SK-N-SH (cell line): ENCODE measurements at regions not wholly inside any gene's neighbourhood (a gene's known extent, or its start where the extent isn't known, plus 50 kb on each side); places are given as distances from the start of the nearest gene placed in this dataset.

ENCODE experiments used
- EP300 ChIP-seq, 2 experiments: IDR thresholded peaks; 2 replicates each; pipeline versions ENCODE4 v1.4.0 to v1.6.1; 2012; ENCODE audit warnings: borderline replicate concordance in 1 of 2, low read depth in 1 of 2, low read length in 1 of 2
- MEF2A ChIP-seq: IDR thresholded peaks from 2 replicates; pipeline ENCODE4 v1.4.0; 2012; ENCODE audit warnings: low read depth, borderline replicate concordance
- POLR2AphosphoS5 ChIP-seq: IDR thresholded peaks from 2 replicates; pipeline ENCODE4 v1.6.1; 2012; ENCODE audit warnings: low read depth, low read length
- SIN3A ChIP-seq: IDR thresholded peaks from 2 replicates; pipeline ENCODE4 v1.6.1; 2012; ENCODE audit warnings: low read depth, mild to moderate bottlenecking, low read length, moderate library complexity, borderline replicate concordance
- USF2 ChIP-seq: fragments of 150-350 bp; IDR thresholded peaks from 2 replicates; pipeline ENCODE4 v1.6.1; 2017; ENCODE audit warnings: antibody characterized with exemption, low read length, low read depth, borderline replicate concordance

GRCh38 chr7:13032576-13032975 is 345.1 kb downstream of the ARL4A start:
- TF ChIP-seq SIN3A (no peak), MEF2A (no peak), EP300 (IDR thresholded peaks at IDR 0.05; ENCODE audit: borderline replicate concordance in 1 of 2, low read depth in 1 of 2, low read length in 1 of 2) (no peak), POLR2AphosphoS5 (no peak), USF2 (no peak)
